Esophagus muscularis mucosa (tissue), 4 donors: ENCODE measurements at regions not wholly inside any gene's neighbourhood (a gene's known extent, or its start where the extent isn't known, plus 50 kb on each side); places are given as distances from the start of the nearest gene placed in this dataset.

Experiments used
- CTCF ChIP-seq, 3 experiments: fragments of 200-600 bp in 2 of 3; fragments of 450-650 bp in 1 of 3; sonication (generic) in 2 of 3; IDR thresholded peaks; one replicate each; pipeline ENCODE4 v1.5.1; 2017 to 2019; ENCODE audit warnings: antibody characterized with exemption in 3 of 3, mild to moderate bottlenecking in 2 of 3, moderate library complexity in 1 of 3
- EP300 ChIP-seq: sonication (generic); formaldehyde crosslinking; IDR thresholded peaks from one replicate; pipeline ENCODE4 v1.6.1; 2017; ENCODE audit warnings: antibody characterized with exemption
- POLR2A ChIP-seq: fragments of 450-650 bp; IDR thresholded peaks from one replicate; pipeline ENCODE4 v1.6.1; 2017; ENCODE audit warnings: antibody characterized with exemption, moderate library complexity, mild to moderate bottlenecking, low read depth
- POLR2AphosphoS5 ChIP-seq, 2 donors: sonication (generic); formaldehyde crosslinking; IDR thresholded peaks; one replicate each; pipeline ENCODE4 v1.6.1; 2017; ENCODE audit warnings: antibody characterized with exemption in 2 of 2

DNA sequence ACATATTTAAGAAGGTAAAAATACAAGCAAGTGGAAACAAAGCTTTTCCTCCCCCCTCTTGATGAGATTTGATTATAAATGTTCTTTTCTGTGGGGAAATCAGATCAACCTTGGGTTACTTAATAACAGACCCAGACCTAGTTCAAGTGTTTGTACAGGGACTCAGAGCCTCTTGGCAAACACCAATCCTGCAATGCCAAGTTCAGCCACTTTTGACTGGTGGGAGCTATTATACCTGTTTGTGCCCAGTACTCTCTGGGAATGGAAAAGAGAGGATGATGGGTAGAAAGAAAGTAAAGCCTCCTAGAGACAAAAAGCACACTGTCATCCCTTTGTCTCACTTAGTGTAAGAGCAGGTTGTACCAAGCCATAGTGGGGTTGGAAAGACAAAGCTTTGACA, 63.8 kb upstream of the EPHA4 start:
- TF ChIP-seq CTCF (IDR thresholded peaks at IDR 0.05) (no peak), EP300 (no peak), POLR2AphosphoS5 (IDR thresholded peaks at IDR 0.05) (no peak), POLR2A (no peak)
